ENCODE measurements at regions not wholly inside any gene's neighbourhood (a gene's known extent, or its start where the extent isn't known, plus 50 kb on each side); places are given as distances from the start of the nearest gene placed in this dataset.

DNA sequence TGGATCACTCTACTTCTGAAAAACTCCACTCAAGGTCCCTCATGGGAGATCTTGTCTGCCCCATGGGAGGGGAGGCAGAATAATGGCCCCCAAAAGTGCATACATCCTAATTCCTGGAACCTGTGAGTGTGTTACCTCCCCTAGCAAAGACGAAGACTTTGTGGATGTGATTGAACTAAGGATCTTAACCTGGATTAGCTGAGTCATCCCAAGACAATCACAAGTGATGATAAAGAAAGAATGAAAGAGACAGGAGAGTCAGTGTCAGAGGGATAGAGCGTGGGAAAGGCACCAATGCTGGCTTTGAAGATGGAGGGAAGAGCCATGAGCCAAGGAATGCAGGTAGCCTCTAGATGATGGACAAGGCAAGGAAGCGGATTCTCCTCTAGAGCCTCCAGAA, 374.7 kb upstream of the DYNLRB2 start:
- H3K27ac ChIP-seq: no peak overlapping the region
- no peaks in the 10 kb centered on the region for H3K4me1 ChIP-seq (replicated peaks)
- no peaks in the 10 kb centered on the region for H3K36me3 ChIP-seq
- no peak for TF ChIP-seq POLR2A (IDR thresholded peaks at IDR 0.05)
- TF ChIP-seq POLR2AphosphoS5 (IDR thresholded peaks at IDR 0.05): no peak
- TF ChIP-seq, protein P1, sequence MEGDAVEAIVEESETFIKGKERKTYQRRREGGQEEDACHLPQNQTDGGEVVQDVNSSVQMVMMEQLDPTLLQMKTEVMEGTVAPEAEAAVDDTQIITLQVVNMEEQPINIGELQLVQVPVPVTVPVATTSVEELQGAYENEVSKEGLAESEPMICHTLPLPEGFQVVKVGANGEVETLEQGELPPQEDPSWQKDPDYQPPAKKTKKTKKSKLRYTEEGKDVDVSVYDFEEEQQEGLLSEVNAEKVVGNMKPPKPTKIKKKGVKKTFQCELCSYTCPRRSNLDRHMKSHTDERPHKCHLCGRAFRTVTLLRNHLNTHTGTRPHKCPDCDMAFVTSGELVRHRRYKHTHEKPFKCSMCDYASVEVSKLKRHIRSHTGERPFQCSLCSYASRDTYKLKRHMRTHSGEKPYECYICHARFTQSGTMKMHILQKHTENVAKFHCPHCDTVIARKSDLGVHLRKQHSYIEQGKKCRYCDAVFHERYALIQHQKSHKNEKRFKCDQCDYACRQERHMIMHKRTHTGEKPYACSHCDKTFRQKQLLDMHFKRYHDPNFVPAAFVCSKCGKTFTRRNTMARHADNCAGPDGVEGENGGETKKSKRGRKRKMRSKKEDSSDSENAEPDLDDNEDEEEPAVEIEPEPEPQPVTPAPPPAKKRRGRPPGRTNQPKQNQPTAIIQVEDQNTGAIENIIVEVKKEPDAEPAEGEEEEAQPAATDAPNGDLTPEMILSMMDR (IDR thresholded peaks at IDR 0.05): no peak
- no peak for DNase-seq (ENCODE audit: low spot score)
- H3K9me3 ChIP-seq: no peaks in the 10 kb centered on the region
- WGBS: 92% methylated on average over 3 of the region's 3 CpGs
- no peak overlapping the region for H3K4me3 ChIP-seq
- intact Hi-C loops (cut with DNase I): no loop called here
- no peaks in the 10 kb centered on the region for H3K27me3 ChIP-seq (replicated peaks; ENCODE audit: insufficient read depth)

DNA sequence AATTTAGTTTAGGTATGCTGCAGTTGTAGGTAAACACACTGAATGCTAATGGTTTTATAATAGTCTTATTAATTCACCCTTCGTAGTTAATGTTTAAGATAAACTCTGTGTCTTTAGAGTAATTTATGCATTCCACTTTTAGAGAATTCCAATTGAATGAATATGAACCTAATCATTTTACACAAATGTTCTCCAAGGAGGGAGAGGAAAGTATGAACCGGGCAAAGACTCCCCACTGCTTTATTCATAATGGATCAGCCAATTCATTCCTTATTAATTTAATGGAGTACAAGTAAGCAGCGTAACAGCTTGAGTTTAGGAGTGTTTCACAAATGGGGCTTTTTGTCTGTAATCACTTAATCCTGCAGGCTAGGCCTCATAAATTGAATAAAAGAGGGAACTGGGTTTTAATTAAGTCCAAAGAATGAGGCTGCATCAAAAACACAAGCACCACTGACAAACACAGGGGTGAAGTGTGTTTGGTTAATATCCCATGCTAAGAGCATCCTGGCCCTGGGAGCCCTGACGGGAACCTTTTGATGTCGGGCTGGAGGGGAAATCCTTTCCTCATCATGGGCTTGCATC, 375.7 kb upstream of the DYNLRB2 start:
- no peaks in the 10 kb centered on the region for H3K4me1 ChIP-seq (replicated peaks)
- no peaks in the 10 kb centered on the region for H3K9me3 ChIP-seq
- 71% methylated on average over 5 of the region's 5 CpGs for WGBS
- no peaks in the 10 kb centered on the region for H3K36me3 ChIP-seq
- H3K4me3 ChIP-seq: no peak overlapping the region
- no peak overlapping the region for H3K27ac ChIP-seq
- intact Hi-C loops (cut with DNase I): no loop called here
- DNase-seq (ENCODE audit: low spot score): no peak
- TF ChIP-seq POLR2A (IDR thresholded peaks at IDR 0.05) (no peak), POLR2AphosphoS5 (IDR thresholded peaks at IDR 0.05) (no peak)
- TF ChIP-seq, protein P1 (IDR thresholded peaks at IDR 0.05): no peak
- H3K27me3 ChIP-seq (replicated peaks; ENCODE audit: insufficient read depth): no peaks in the 10 kb centered on the region

- Histone ChIP-seq H3K4me1 (replicated peaks) (no peaks in the 10 kb centered on the region), H3K4me3 (no peak overlapping the region), H3K27me3 (replicated peaks; ENCODE audit: insufficient read depth) (no peaks in the 10 kb centered on the region), H3K27ac (no peak overlapping the region), H3K9me3 (no peaks in the 10 kb centered on the region), H3K36me3 (no peaks in the 10 kb centered on the region)
- 89% methylated on average over 4 of the region's 4 CpGs for WGBS
- DNase-seq (ENCODE audit: low spot score): no peak
- intact Hi-C loops (cut with DNase I): no loop called here
- TF ChIP-seq, protein P1 (IDR thresholded peaks at IDR 0.05): no peak
- TF ChIP-seq POLR2AphosphoS5 (IDR thresholded peaks at IDR 0.05) (no peak), POLR2A (IDR thresholded peaks at IDR 0.05) (no peak)
These were observed 377.5 kb upstream of the DYNLRB2 start for GRCh38 chr16:80163339-80163738.

DNA sequence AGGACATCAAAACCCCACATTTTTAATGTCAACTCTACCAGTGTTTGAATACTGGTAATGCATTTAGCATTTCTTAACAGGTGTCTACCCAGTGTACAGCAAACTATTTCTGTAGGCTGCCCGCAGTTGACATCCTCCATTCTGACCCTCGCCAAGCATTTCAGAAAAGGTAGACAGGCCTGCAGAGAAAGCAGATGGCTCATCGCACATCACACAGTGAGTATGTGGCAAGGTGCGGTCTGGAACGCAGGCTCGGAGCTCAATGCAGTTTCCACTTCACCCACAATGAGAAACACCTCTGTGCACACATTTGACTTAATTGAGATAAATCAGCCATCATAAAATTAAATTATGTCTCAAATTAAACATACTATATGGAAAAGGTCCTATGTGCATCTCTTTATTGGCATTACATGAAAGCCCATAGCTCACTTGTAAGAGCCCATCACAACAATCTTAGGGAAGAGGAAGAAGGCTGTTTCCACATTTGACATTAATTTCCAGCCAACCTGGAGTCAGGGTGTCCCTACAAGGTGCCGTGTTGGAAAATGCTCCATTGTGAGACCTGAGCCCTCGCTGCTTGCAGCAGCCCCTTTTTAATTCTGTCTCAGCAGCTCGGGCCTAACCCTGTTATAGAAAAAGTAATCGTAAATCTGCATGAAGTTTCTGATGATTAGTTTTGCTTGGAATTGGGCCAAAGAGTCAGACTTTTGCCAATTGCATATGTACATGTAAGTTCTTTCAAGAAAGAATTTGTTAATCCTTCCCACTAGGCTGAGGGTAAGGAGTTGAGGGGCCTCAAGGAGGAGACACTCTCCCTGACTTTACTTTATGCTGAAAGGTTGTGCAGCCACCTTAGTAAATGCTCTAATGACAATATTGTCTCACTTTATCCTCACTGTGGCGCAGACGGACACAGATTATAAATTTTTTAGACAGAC, 378.7 kb upstream of the DYNLRB2 start:
- 94% methylated on average over 12 of the region's 12 CpGs for WGBS
- no peak for TF ChIP-seq POLR2A (IDR thresholded peaks at IDR 0.05)
- TF ChIP-seq, protein P1 (IDR thresholded peaks at IDR 0.05): no peak
- no peak for TF ChIP-seq POLR2AphosphoS5 (IDR thresholded peaks at IDR 0.05)
- no peak overlapping the region for H3K27ac ChIP-seq
- no peak for DNase-seq (ENCODE audit: low spot score)
- H3K36me3 ChIP-seq: no peaks in the 10 kb centered on the region
- no peaks in the 10 kb centered on the region for H3K4me1 ChIP-seq (replicated peaks)
- no peak overlapping the region for H3K4me3 ChIP-seq
- intact Hi-C loops (cut with DNase I): no loop called here
- H3K9me3 ChIP-seq: no peaks in the 10 kb centered on the region
- H3K27me3 ChIP-seq (replicated peaks; ENCODE audit: insufficient read depth): no peaks in the 10 kb centered on the region
